PC-9 (cell line): ENCODE measurements at regions not wholly inside any gene's neighbourhood (a gene's known extent, or its start where the extent isn't known, plus 50 kb on each side); places are given as distances from the start of the nearest gene placed in this dataset.

Source experiments
- BruUV-seq: library from RNA; stranded (reverse); fragments of 400-500 nt; replicated peaks from 2 replicates; lab custom pipeline; 2021; lab: Mats Ljungman, UMichigan
- CTCF ChIA-PET: fragments of 300-600 bp; sonication (Branson Sonifier 250); formaldehyde crosslinking; loops from one replicate; lab custom pipeline; 2022; ENCODE audit warnings: antibody characterized with exemption; lab: Charles Lee
- POLR2A ChIA-PET: fragments of 300-600 bp; sonication (Branson Sonifier 250); formaldehyde crosslinking; loops from one replicate; lab custom pipeline; 2022; ENCODE audit warnings: antibody characterized with exemption; ENCODE audit not compliant: unreplicated experiment; lab: Charles Lee
- DNase-seq, 2 experiments: peaks; one replicate each; pipeline versions ENCODE4 v3.0.0 to v3.0.0-alpha.2; 2015 to 2022; ENCODE audit warnings: mixed read lengths in 1 of 2
- H2AFZ ChIP-seq: fragments of 200-600 bp; sonication (generic); 2 replicates; pipeline ENCODE4 v1.8.1; 2017; ENCODE audit warnings: antibody characterized with exemption
- H3F3A ChIP-seq: fragments of 200-600 bp; sonication (generic); 2 replicates; pipeline ENCODE4 v1.8.1; 2017; ENCODE audit warnings: antibody characterized with exemption, mild to moderate bottlenecking, low read depth; ENCODE audit not compliant: insufficient read depth
- H3K27ac ChIP-seq: fragments of 200-600 bp; sonication (generic); 2 replicates; pipeline ENCODE4 v1.6.1; 2016; ENCODE audit warnings: mixed run types
- H3K27me3 ChIP-seq: fragments of 200-600 bp; sonication (generic); 2 replicates; pipeline ENCODE4 v1.6.1; 2016; ENCODE audit warnings: low read depth, mixed run types; ENCODE audit not compliant: insufficient read depth
- H3K36me3 ChIP-seq: fragments of 200-600 bp; sonication (generic); 2 replicates; pipeline ENCODE4 v1.6.1; 2016; ENCODE audit warnings: low read depth, mixed run types
- H3K4me1 ChIP-seq: fragments of 200-600 bp; sonication (generic); replicated peaks from 2 replicates; pipeline ENCODE4 v1.6.1; 2016; ENCODE audit warnings: mixed run types; ENCODE audit not compliant: insufficient read depth
- H3K4me2 ChIP-seq: fragments of 200-600 bp; sonication (generic); 2 replicates; pipeline ENCODE4 v1.6.1; 2017; ENCODE audit warnings: mixed run types
- H3K4me3 ChIP-seq: fragments of 200-600 bp; sonication (generic); 2 replicates; pipeline ENCODE4 v1.6.1; 2016; ENCODE audit warnings: mixed run types
- H3K79me2 ChIP-seq: fragments of 200-600 bp; sonication (generic); 2 replicates; pipeline ENCODE4 v1.6.1; 2017; ENCODE audit warnings: low read depth, mixed run types
- H3K9me2 ChIP-seq: fragments of 200-600 bp; sonication (generic); 2 replicates; pipeline ENCODE4 v1.8.1; 2017; ENCODE audit warnings: mild to moderate bottlenecking; ENCODE audit not compliant: insufficient read depth
- H3K9me3 ChIP-seq: fragments of 200-600 bp; sonication (generic); 2 replicates; pipeline ENCODE4 v1.8.1; 2016; ENCODE audit warnings: low read depth; ENCODE audit not compliant: insufficient read depth
- H4K20me1 ChIP-seq: fragments of 200-600 bp; sonication (generic); 2 replicates; pipeline ENCODE4 v1.8.1; 2017; ENCODE audit not compliant: insufficient read depth
- EZH2 ChIP-seq: fragments of 200-600 bp; sonication (generic); IDR thresholded peaks from 2 replicates; pipeline ENCODE4 v1.8.0; 2017; ENCODE audit warnings: antibody characterized with exemption, low read depth
- intact Hi-C: fragments of 100-400 bp; cut with micrococcal nuclease; formaldehyde crosslinking; loops from one replicate; pipeline ENCODE4 v1.10.0; 2022; ENCODE audit not compliant: unreplicated experiment
- TF ChIP-seq, protein P1 (sequence below): fragments of 200-600 bp; sonication (generic); conservative IDR thresholded peaks from 2 replicates; pipeline ENCODE4 v1.6.1; 2017; ENCODE audit warnings: mixed run types, antibody characterized with exemption, mild to moderate bottlenecking, moderate library complexity

DNA sequence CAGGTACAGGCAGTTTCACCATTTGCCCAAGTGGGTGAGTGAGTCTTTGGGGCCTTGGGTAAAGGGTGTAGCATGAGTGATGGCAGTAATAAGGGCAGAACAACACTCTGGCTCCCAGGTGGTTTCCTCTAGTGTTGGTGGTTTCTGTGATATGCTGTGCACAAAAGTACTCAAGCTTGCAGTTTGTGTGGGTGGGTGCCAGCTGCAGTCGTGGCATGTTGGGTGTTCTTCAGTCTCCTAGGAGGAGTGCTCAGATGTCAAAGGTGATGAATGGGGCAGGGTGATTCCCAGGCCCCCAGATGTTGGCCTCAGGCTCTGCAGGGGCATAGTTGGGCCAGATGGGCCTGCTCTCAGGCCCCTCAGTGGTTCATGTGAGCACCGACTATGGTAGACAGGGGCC, 166.1 kb upstream of the KLF8 start:
- ChIA-PET CTCF (no interaction called here), POLR2A (interaction anchor here (0.5 to 0.6 kb wide), 2 partner anchors 29 to 48 kb away, joined by 7 to 11 read pairs; no protein-coding TSS in a partner anchor)
- H3K27me3 ChIP-seq, result no peaks in the 10 kb centered on the region
- H3K9me3 ChIP-seq, result no peaks in the 10 kb centered on the region
- intact Hi-C loops, result no loop called here
- no peak overlapping the region for H3K4me2 ChIP-seq
- no peak overlapping the region for H2AFZ ChIP-seq
- no peak for DNase-seq
- BruUV-seq, result no TSS peak
- no peaks in the 10 kb centered on the region for H3K79me2 ChIP-seq
- no peaks in the 10 kb centered on the region for H3K36me3 ChIP-seq
- H4K20me1 ChIP-seq, result no peaks in the 10 kb centered on the region
- no peaks in the 10 kb centered on the region for H3K9me2 ChIP-seq
- TF ChIP-seq, protein P1, sequence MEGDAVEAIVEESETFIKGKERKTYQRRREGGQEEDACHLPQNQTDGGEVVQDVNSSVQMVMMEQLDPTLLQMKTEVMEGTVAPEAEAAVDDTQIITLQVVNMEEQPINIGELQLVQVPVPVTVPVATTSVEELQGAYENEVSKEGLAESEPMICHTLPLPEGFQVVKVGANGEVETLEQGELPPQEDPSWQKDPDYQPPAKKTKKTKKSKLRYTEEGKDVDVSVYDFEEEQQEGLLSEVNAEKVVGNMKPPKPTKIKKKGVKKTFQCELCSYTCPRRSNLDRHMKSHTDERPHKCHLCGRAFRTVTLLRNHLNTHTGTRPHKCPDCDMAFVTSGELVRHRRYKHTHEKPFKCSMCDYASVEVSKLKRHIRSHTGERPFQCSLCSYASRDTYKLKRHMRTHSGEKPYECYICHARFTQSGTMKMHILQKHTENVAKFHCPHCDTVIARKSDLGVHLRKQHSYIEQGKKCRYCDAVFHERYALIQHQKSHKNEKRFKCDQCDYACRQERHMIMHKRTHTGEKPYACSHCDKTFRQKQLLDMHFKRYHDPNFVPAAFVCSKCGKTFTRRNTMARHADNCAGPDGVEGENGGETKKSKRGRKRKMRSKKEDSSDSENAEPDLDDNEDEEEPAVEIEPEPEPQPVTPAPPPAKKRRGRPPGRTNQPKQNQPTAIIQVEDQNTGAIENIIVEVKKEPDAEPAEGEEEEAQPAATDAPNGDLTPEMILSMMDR, result no peak
- TF ChIP-seq EZH2, result no peak
- H3K4me1 ChIP-seq, result peaks cover 9% of the 10 kb centered on the region; the same call in 1 of the 2 replicates
- H3F3A ChIP-seq, result no peaks in the 10 kb centered on the region
- no peak overlapping the region for H3K27ac ChIP-seq
- no peak overlapping the region for H3K4me3 ChIP-seq

DNA sequence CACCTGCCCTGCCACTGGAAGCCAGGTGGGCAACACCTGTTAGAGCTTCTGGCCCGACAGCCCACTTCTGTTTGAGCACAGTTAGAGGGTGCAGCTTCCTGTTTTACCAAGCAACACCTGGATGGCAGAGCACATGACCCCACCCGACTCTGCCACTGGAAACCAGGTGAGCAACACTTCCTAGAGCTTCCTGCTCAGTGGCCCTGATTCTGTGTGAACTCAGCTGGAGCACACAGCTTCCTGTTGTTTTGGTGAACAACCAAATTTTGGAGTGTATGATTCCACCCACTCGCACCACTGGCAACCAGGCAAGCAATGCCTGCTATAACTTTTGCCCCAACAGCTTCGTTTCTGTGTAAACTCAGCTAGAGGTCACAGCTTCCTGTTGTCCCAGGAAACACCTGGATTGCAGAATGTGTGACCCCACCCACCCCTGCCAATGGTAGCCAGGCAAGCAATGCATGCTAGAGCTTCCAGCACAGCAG, 163.8 kb upstream of the KLF8 start:
- Histone ChIP-seq H3K27ac (no peak overlapping the region), H3K4me3 (no peak overlapping the region), H3K36me3 (no peaks in the 10 kb centered on the region), H3K27me3 (no peaks in the 10 kb centered on the region), H4K20me1 (no peaks in the 10 kb centered on the region), H3K4me2 (no peak overlapping the region), H3K4me1 (peaks cover 9% of the 10 kb centered on the region; the same call in 1 of the 2 replicates), H3K79me2 (no peaks in the 10 kb centered on the region), H2AFZ (no peak overlapping the region), H3K9me2 (no peaks in the 10 kb centered on the region), H3F3A (no peaks in the 10 kb centered on the region), H3K9me3 (no peaks in the 10 kb centered on the region)
- DNase-seq, result no peak
- intact Hi-C loops, result no loop called here
- POLR2A ChIA-PET, result interaction anchor here (0.5 kb wide), 1 partner anchor 496 kb away, joined by 3 read pairs; no protein-coding TSS in a partner anchor
- BruUV-seq, result no TSS peak
- TF ChIP-seq, protein P1, result no peak
- no peak for TF ChIP-seq EZH2
- CTCF ChIA-PET, result interaction anchor here (1.1 kb wide), 1 partner anchor 39 kb away, joined by 3 read pairs; no protein-coding TSS in a partner anchor

DNA sequence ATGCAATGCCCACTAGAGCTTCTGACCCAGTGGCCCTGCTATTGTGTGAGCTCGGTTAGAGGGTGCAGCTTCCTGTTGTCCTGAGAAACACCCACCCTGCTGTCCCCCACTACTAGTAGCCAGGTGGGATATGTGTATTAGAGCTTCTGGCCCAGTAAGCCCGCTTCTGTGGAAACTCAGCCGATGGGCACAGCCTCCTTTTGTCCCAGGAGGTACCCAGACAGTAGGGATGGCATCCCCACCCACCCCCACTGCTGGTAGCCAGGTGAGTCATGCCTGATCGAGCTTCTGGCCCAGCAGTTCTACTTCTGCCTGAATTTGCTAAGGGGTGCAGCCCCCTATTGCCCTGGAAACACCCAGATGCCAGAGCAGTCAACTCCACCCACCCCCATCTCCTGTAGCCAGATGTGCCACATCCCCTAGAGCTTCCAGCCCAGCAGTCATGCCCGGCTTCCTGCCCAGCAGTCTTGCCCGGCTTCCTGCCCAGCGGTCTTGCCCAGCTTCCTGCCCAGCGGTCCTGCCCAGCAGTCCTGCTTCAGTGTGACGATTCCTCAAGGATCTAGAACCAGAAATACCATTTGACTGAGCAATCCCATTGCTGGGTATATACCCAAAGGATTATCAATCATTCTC, 162.7 kb upstream of the KLF8 start:
- Histone ChIP-seq H3K36me3 (no peaks in the 10 kb centered on the region), H3K4me1 (peaks cover 9% of the 10 kb centered on the region; the same call in 1 of the 2 replicates), H3K4me2 (no peak overlapping the region), H3K9me2 (no peaks in the 10 kb centered on the region), H3K27me3 (no peaks in the 10 kb centered on the region), H3F3A (no peaks in the 10 kb centered on the region), H3K79me2 (no peaks in the 10 kb centered on the region), H2AFZ (no peak overlapping the region), H3K27ac (no peak overlapping the region), H3K9me3 (no peaks in the 10 kb centered on the region), H3K4me3 (no peak overlapping the region), H4K20me1 (no peaks in the 10 kb centered on the region)
- intact Hi-C loops, result no loop called here
- POLR2A ChIA-PET, result no interaction called here
- no TSS peak for BruUV-seq
- no peak for TF ChIP-seq EZH2
- TF ChIP-seq, protein P1, result no peak
- DNase-seq, result no peak
- CTCF ChIA-PET, result interaction anchor here (0.6 kb wide), 1 partner anchor 164 kb away, joined by 5 read pairs; no protein-coding TSS in a partner anchor
